ENCODE measurements at regions not wholly inside any gene's neighbourhood (a gene's known extent, or its start where the extent isn't known, plus 50 kb on each side); places are given as distances from the start of the nearest gene placed in this dataset.

GRCh38 chr6:22062807-22063408 lies 233.9 kb downstream of the PRL start:
- Mint-ChIP-seq H3K4me1 (ENCODE audit: unreplicated experiment) (peaks cover 20% of the 10 kb centered on the region), H3K27ac (no peak overlapping the region), H3K27me3 (no peaks in the 10 kb centered on the region), H3K36me3 (peaks cover 31% of the 10 kb centered on the region), H3K9me3 (no peaks in the 10 kb centered on the region), H3K4me3 (no peak overlapping the region)
- TF ChIP-seq CTCF (conservative IDR thresholded peaks at IDR 0.05) = no peak
- no peak for DNase-seq (ENCODE audit: extremely low spot score, unreplicated experiment)

DNA sequence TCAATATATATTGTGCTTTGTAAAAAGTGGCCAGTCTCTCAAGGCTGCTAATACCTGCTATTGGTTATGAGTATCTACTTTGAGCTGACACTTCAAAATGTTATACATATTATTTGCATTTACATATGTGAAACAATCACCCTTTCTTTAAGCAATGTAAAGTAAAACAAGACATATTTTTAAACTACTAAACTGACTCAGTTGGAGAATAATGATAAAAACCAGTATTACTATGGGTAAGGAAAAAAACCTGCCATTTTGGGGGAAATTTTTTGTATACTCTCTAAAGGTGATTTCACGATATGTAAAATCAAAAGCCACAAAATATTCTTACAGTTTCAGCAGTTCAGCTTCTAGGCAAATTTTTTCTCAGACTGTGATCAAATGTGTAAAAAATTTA lies 232.3 kb downstream of the PRL start:
- no peak for DNase-seq (ENCODE audit: extremely low spot score, unreplicated experiment)
- no peak overlapping the region for H3K27ac Mint-ChIP-seq
- peaks cover 10% of the 10 kb centered on the region for H3K4me1 Mint-ChIP-seq (ENCODE audit: unreplicated experiment)
- H3K4me3 Mint-ChIP-seq = no peak overlapping the region
- no peaks in the 10 kb centered on the region for H3K27me3 Mint-ChIP-seq
- H3K36me3 Mint-ChIP-seq = peaks cover 27% of the 10 kb centered on the region
- no peaks in the 10 kb centered on the region for H3K9me3 Mint-ChIP-seq
- TF ChIP-seq CTCF (conservative IDR thresholded peaks at IDR 0.05) = no peak

- H3K4me1 Mint-ChIP-seq (ENCODE audit: unreplicated experiment) = peaks cover 27% of the 10 kb centered on the region
- no peaks in the 10 kb centered on the region for H3K27me3 Mint-ChIP-seq
- no peak overlapping the region for H3K27ac Mint-ChIP-seq
- H3K4me3 Mint-ChIP-seq = no peak overlapping the region
- TF ChIP-seq CTCF (conservative IDR thresholded peaks at IDR 0.05) = no peak
- H3K9me3 Mint-ChIP-seq = no peaks in the 10 kb centered on the region
- no peak for DNase-seq (ENCODE audit: extremely low spot score, unreplicated experiment)
- peaks cover 21% of the 10 kb centered on the region for H3K36me3 Mint-ChIP-seq
Measured at GRCh38 chr6:22067122-22067521, 229.7 kb downstream of the PRL start.

GRCh38 chr6:22067671-22068070 lies 229.2 kb downstream of the PRL start:
- Mint-ChIP-seq H3K9me3 (no peaks in the 10 kb centered on the region), H3K27me3 (no peaks in the 10 kb centered on the region), H3K27ac (no peak overlapping the region), H3K4me1 (ENCODE audit: unreplicated experiment) (peaks cover 31% of the 10 kb centered on the region), H3K4me3 (no peak overlapping the region), H3K36me3 (peaks cover 22% of the 10 kb centered on the region)
- no peak for DNase-seq (ENCODE audit: extremely low spot score, unreplicated experiment)
- TF ChIP-seq CTCF (conservative IDR thresholded peaks at IDR 0.05) = no peak

DNA sequence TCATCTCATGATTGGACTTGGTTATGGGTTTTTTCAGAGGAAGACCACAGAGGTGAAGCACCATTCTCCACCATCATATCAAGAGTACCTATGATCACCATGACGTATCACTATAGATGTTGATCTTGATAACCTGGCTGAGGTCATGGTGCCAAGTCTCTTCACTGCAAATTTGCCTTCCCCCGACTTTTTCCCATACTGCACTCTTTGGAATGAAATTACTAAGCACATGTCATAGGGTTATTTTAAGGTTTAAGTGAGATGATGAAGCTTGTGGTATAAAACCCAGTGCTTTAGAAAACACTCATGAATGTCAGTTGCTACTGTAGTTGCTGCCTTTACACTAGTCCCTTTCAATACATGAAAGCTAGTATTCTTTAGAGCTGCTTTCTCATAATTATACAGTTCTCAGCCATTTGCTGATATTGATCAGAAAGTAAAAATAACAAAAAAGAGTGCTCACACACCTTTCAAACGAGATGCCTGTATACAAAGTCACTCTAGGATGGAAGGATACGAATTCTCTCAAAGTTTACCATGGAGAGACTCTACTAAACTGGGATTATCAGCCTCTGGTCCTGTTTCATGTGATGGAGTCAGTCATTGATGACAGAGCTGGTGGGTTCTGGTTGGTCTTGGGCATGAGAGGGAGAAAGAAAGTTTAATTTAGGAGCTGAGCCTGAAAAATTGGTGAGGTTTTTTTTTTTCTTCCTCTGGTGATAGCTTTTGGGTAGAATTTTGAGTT lies 228.1 kb downstream of the PRL start:
- no peaks in the 10 kb centered on the region for H3K27me3 Mint-ChIP-seq
- no peaks in the 10 kb centered on the region for H3K9me3 Mint-ChIP-seq
- H3K36me3 Mint-ChIP-seq = peaks cover 21% of the 10 kb centered on the region
- H3K27ac Mint-ChIP-seq = no peak overlapping the region
- H3K4me3 Mint-ChIP-seq = no peak overlapping the region
- TF ChIP-seq CTCF (conservative IDR thresholded peaks at IDR 0.05) = no peak
- peaks cover 42% of the 10 kb centered on the region for H3K4me1 Mint-ChIP-seq (ENCODE audit: unreplicated experiment)
- no peak for DNase-seq (ENCODE audit: extremely low spot score, unreplicated experiment)

All from type B pancreatic cell (in vitro differentiated cells).